ENCODE measurements at regions not wholly inside any gene's neighbourhood (a gene's known extent, or its start where the extent isn't known, plus 50 kb on each side); places are given as distances from the start of the nearest gene placed in this dataset.

DNA sequence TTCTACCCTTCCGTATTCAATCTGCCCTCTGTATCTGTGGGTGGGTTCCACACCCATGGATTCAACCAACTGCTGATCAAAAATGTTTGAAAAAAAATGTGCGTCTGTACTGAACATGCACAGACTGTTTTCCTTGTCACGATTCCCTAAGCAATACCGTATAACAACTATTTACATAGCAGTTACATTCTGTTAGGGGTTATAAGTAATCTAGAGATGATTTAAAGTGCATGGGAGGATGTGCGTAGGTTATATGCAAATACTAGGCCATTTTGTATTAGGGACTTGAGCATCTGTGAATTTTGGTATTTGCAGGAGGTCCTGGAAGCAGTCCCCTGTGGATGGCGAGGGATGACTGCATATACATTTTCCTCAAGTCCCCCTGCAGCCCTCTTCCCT is 486.9 kb downstream of the PREX1 start:
- TF ChIP-seq CTCF (IDR thresholded peaks at IDR 0.05) (no peak), POLR2A (IDR thresholded peaks at IDR 0.05) (no peak)
